Mesendoderm (in vitro differentiated cells): ENCODE measurements at regions not wholly inside any gene's neighbourhood (a gene's known extent, or its start where the extent isn't known, plus 50 kb on each side); places are given as distances from the start of the nearest gene placed in this dataset.

Experiments
- DNase-seq: peaks from one replicate; pipeline ENCODE4 v3.0.0; 2013
- H2AK5ac ChIP-seq: 2 replicates; pipeline ENCODE4 v1.6.1; 2013; ENCODE audit warnings: low read length, inconsistent platforms
- H2BK120ac ChIP-seq: 2 replicates; pipeline ENCODE4 v1.6.1; 2013; ENCODE audit warnings: low read depth, mild to moderate bottlenecking, low read length, moderate library complexity, mixed read lengths
- H2BK15ac ChIP-seq: replicated peaks from 2 replicates; pipeline ENCODE4 v1.6.1; 2013; ENCODE audit warnings: low read depth, mild to moderate bottlenecking, moderate library complexity
- H2BK5ac ChIP-seq: 2 replicates; pipeline ENCODE4 v1.6.1; 2013; ENCODE audit warnings: low read length, inconsistent platforms
- H3K18ac ChIP-seq: 2 replicates; pipeline ENCODE4 v1.6.1; 2013; ENCODE audit warnings: mild to moderate bottlenecking, low read length, mixed read lengths
- H3K23ac ChIP-seq: one replicate; pipeline ENCODE4 v1.6.1; 2013; ENCODE audit warnings: low read length
- H3K27ac ChIP-seq: 2 replicates; pipeline ENCODE4 v1.5.1; 2013; ENCODE audit warnings: low read depth, mild to moderate bottlenecking, inconsistent platforms, low read length, moderate library complexity
- H3K27me3 ChIP-seq: 2 replicates; pipeline ENCODE4 v1.6.1; 2013; ENCODE audit warnings: low read length, control low read depth, mild to moderate bottlenecking, inconsistent platforms; ENCODE audit not compliant: insufficient read depth, poor library complexity
- H3K36me3 ChIP-seq: 2 replicates; pipeline ENCODE4 v1.6.1; 2013; ENCODE audit warnings: low read length, inconsistent platforms; ENCODE audit not compliant: control insufficient read depth, insufficient read depth
- H3K4ac ChIP-seq: one replicate; pipeline ENCODE4 v1.6.1; 2013; ENCODE audit warnings: low read depth, mild to moderate bottlenecking, low read length, moderate library complexity
- H3K4me1 ChIP-seq: 2 replicates; pipeline ENCODE4 v1.6.1; 2013; ENCODE audit warnings: low read depth, low read length, inconsistent platforms; ENCODE audit not compliant: control insufficient read depth
- H3K4me2 ChIP-seq: 2 replicates; pipeline ENCODE4 v1.6.1; 2013; ENCODE audit warnings: low read length
- H3K4me3 ChIP-seq: 2 replicates; pipeline ENCODE4 v1.5.1; 2013; ENCODE audit warnings: mild to moderate bottlenecking, low read length
- H3K56ac ChIP-seq: one replicate; pipeline ENCODE4 v1.6.1; 2013; ENCODE audit warnings: low read length
- H3K79me1 ChIP-seq: 2 replicates; pipeline ENCODE4 v1.6.1; 2013; ENCODE audit warnings: low read length, inconsistent platforms
- H3K79me2 ChIP-seq: 2 replicates; pipeline ENCODE4 v1.6.1; 2013; ENCODE audit warnings: mild to moderate bottlenecking, low read length; ENCODE audit not compliant: control insufficient read depth, insufficient read depth
- H3K9ac ChIP-seq: 2 replicates; pipeline ENCODE4 v1.6.1; 2013; ENCODE audit warnings: low read length, inconsistent platforms
- H4K5ac ChIP-seq: one replicate; pipeline ENCODE4 v1.6.1; 2013; ENCODE audit warnings: low read length
- H4K8ac ChIP-seq: one replicate; pipeline ENCODE4 v1.6.1; 2013; ENCODE audit warnings: low read depth, mild to moderate bottlenecking, control low read depth, low read length, moderate library complexity
- WGBS: extraction: QIAGEN DNeasy Blood & Tissue Kit; methylation state at CpG from one replicate; pipeline ENCODE4 v1.1.7; 2013; ENCODE audit warnings: low lambda C conversion rate, missing lambda C conversion rate; ENCODE audit not compliant: insufficient coverage; ENCODE audit errors: extremely low coverage; 5-methylcytosine and 5-hydroxymethylcytosine counted together

- Histone ChIP-seq H3K18ac (no peak overlapping the region), H3K4ac (no peak overlapping the region), H2BK120ac (no peak overlapping the region), H3K56ac (no peak overlapping the region), H2AK5ac (no peak overlapping the region), H3K36me3 (no peaks in the 10 kb centered on the region), H3K4me2 (no peak overlapping the region), H4K5ac (no peak overlapping the region), H2BK15ac (no peak overlapping the region), H3K79me2 (no peaks in the 10 kb centered on the region), H3K27me3 (no peaks in the 10 kb centered on the region), H3K23ac (no peak overlapping the region), H3K9ac (no peak overlapping the region), H3K4me3 (no peak overlapping the region), H4K8ac (no peak overlapping the region), H3K27ac (no peak overlapping the region), H2BK5ac (no peak overlapping the region), H3K79me1 (no peaks in the 10 kb centered on the region), H3K4me1 (no peaks in the 10 kb centered on the region)
- DNase-seq: no peak
- no CpG with 5 or more reads among the region's 7 CpGs for WGBS
Measured at GRCh38 chr11:92627615-92628256, 341.7 kb upstream of the MTNR1B start.

GRCh38 chr11:92628401-92629292 lies 340.8 kb upstream of the MTNR1B start:
- Histone ChIP-seq H3K23ac (no peak overlapping the region), H4K5ac (no peak overlapping the region), H3K4me2 (no peak overlapping the region), H3K4me3 (no peak overlapping the region), H3K4ac (no peak overlapping the region), H3K27ac (no peak overlapping the region), H2BK15ac (no peak overlapping the region), H3K18ac (no peak overlapping the region), H3K9ac (no peak overlapping the region), H2BK120ac (no peak overlapping the region), H2BK5ac (no peak overlapping the region), H4K8ac (no peak overlapping the region), H3K36me3 (no peaks in the 10 kb centered on the region), H3K79me2 (no peaks in the 10 kb centered on the region), H3K56ac (no peak overlapping the region), H3K27me3 (no peaks in the 10 kb centered on the region), H2AK5ac (no peak overlapping the region), H3K4me1 (no peaks in the 10 kb centered on the region), H3K79me1 (no peaks in the 10 kb centered on the region)
- no peak for DNase-seq
- WGBS: no CpG with 5 or more reads among the region's 4 CpGs

GRCh38 chr11:92632495-92632894 lies 337.0 kb upstream of the MTNR1B start:
- no peak overlapping the region for H3K4me3 ChIP-seq
- H3K18ac ChIP-seq: no peak overlapping the region
- no CpG with 5 or more reads among the region's 3 CpGs for WGBS
- DNase-seq: peak; percentile 18
- H2BK5ac ChIP-seq: no peak overlapping the region
- H3K56ac ChIP-seq: no peak overlapping the region
- H3K79me2 ChIP-seq: no peaks in the 10 kb centered on the region
- no peak overlapping the region for H3K23ac ChIP-seq
- H2AK5ac ChIP-seq: no peak overlapping the region
- no peak overlapping the region for H3K4me2 ChIP-seq
- no peak overlapping the region for H4K5ac ChIP-seq
- no peak overlapping the region for H2BK120ac ChIP-seq
- H3K27me3 ChIP-seq: no peaks in the 10 kb centered on the region
- H3K79me1 ChIP-seq: no peaks in the 10 kb centered on the region
- no peak overlapping the region for H3K9ac ChIP-seq
- H3K36me3 ChIP-seq: no peaks in the 10 kb centered on the region
- no peaks in the 10 kb centered on the region for H3K4me1 ChIP-seq
- H3K27ac ChIP-seq: no peak overlapping the region
- no peak overlapping the region for H4K8ac ChIP-seq
- H2BK15ac ChIP-seq: no peak overlapping the region
- H3K4ac ChIP-seq: no peak overlapping the region

- no peak overlapping the region for H2BK120ac ChIP-seq
- no peaks in the 10 kb centered on the region for H3K36me3 ChIP-seq
- H3K4ac ChIP-seq: no peak overlapping the region
- no peak overlapping the region for H3K4me3 ChIP-seq
- H3K23ac ChIP-seq: no peak overlapping the region
- no peak overlapping the region for H3K4me2 ChIP-seq
- H3K18ac ChIP-seq: no peak overlapping the region
- H3K27me3 ChIP-seq: no peaks in the 10 kb centered on the region
- H4K5ac ChIP-seq: no peak overlapping the region
- H2BK5ac ChIP-seq: no peak overlapping the region
- H3K27ac ChIP-seq: no peak overlapping the region
- H2BK15ac ChIP-seq: no peak overlapping the region
- no peak overlapping the region for H2AK5ac ChIP-seq
- H3K9ac ChIP-seq: no peak overlapping the region
- DNase-seq: no peak
- WGBS: no CpG with 5 or more reads among the region's 1 CpG
- no peak overlapping the region for H4K8ac ChIP-seq
- H3K79me2 ChIP-seq: no peaks in the 10 kb centered on the region
- no peak overlapping the region for H3K56ac ChIP-seq
- H3K79me1 ChIP-seq: no peaks in the 10 kb centered on the region
- no peaks in the 10 kb centered on the region for H3K4me1 ChIP-seq
Measured at GRCh38 chr11:92633820-92634219, 335.6 kb upstream of the MTNR1B start.

- no peak overlapping the region for H2AK5ac ChIP-seq
- no peak overlapping the region for H2BK5ac ChIP-seq
- no peaks in the 10 kb centered on the region for H3K79me1 ChIP-seq
- H3K79me2 ChIP-seq: no peaks in the 10 kb centered on the region
- no peaks in the 10 kb centered on the region for H3K4me1 ChIP-seq
- H3K27me3 ChIP-seq: no peaks in the 10 kb centered on the region
- H3K56ac ChIP-seq: no peak overlapping the region
- no peaks in the 10 kb centered on the region for H3K36me3 ChIP-seq
- H4K5ac ChIP-seq: no peak overlapping the region
- DNase-seq: no peak
- no peak overlapping the region for H3K27ac ChIP-seq
- WGBS: no CpG with 5 or more reads among the region's 3 CpGs
- H3K4ac ChIP-seq: no peak overlapping the region
- no peak overlapping the region for H3K9ac ChIP-seq
- no peak overlapping the region for H3K4me3 ChIP-seq
- H4K8ac ChIP-seq: no peak overlapping the region
- H3K4me2 ChIP-seq: no peak overlapping the region
- H2BK120ac ChIP-seq: no peak overlapping the region
- no peak overlapping the region for H3K18ac ChIP-seq
- no peak overlapping the region for H2BK15ac ChIP-seq
- H3K23ac ChIP-seq: no peak overlapping the region
Measured at GRCh38 chr11:92636543-92637188, 332.8 kb upstream of the MTNR1B start.
